Muscle of leg (tissue), 3 donors: ENCODE measurements at regions not wholly inside any gene's neighbourhood (a gene's known extent, or its start where the extent isn't known, plus 50 kb on each side); places are given as distances from the start of the nearest gene placed in this dataset.

Source experiments
- DNase-seq: peaks from one replicate; pipeline ENCODE4 v3.0.0; 2013
- H3K27ac ChIP-seq: one replicate; pipeline ENCODE4 v1.5.1; 2013; ENCODE audit warnings: mild to moderate bottlenecking, low read length, control low read depth
- H3K27me3 ChIP-seq: one replicate; pipeline ENCODE4 v1.6.1; 2013; ENCODE audit warnings: low read length; ENCODE audit not compliant: control insufficient read depth, insufficient read depth
- H3K36me3 ChIP-seq: one replicate; pipeline ENCODE4 v1.6.1; 2013; ENCODE audit warnings: low read length; ENCODE audit not compliant: control insufficient read depth, insufficient read depth
- H3K4me1 ChIP-seq: one replicate; pipeline ENCODE4 v1.6.1; 2013; ENCODE audit warnings: low read length; ENCODE audit not compliant: control insufficient read depth, insufficient read depth
- H3K4me3 ChIP-seq: one replicate; pipeline ENCODE4 v1.5.1; 2013; ENCODE audit warnings: low read length, control low read depth
- H3K9me3 ChIP-seq: replicated peaks from 2 replicates; pipeline ENCODE4 v1.6.1; 2013; ENCODE audit warnings: low read depth, low read length; ENCODE audit not compliant: control insufficient read depth
- WGBS: methylation state at CpG from one replicate; pipeline ENCODE4 v1.1.5; 2013; ENCODE audit warnings: missing lambda C conversion rate; ENCODE audit not compliant: insufficient coverage; 5-methylcytosine and 5-hydroxymethylcytosine counted together

DNA sequence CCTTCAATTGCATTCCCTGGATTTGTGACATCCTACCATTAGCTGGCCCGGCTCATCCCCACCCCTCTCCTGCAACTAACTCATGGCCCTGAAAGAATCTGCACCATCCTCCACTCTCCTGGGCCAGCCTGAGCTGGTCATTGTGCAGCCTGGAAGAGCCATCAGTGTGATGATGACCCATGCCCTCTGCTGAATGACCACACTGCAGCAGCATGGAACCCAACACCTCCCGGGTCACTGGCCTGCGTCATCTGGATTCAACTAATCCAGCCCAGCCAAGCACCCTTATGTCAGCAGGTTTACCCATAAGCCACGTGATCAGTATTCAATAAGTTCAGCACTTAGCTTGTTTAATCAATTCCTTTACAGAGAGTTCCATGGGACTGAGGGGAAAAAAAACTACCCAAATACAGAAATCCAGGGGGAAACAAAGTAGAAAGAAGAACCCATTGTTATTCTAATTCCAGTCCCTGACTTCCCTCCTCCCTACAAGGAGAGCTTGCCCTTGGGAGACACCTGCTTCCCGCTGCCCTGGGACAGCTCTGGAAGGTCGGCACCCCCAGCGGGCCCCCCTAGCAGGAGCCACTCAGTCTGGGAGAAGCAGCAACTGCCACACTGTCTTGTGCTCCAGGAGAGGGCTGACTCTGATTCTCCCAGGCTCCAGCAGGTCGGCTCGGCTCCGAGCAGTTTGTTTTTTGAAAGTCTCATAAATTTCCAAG lies 309.1 kb upstream of the TLE3 start:
- Histone ChIP-seq H3K4me3 (no peak overlapping the region), H3K27me3 (peaks cover 5% of the 10 kb centered on the region), H3K36me3 (no peaks in the 10 kb centered on the region), H3K27ac (no peak overlapping the region), H3K4me1 (peaks cover 9% of the 10 kb centered on the region), H3K9me3 (peaks cover 9% of the 10 kb centered on the region)
- peak; percentile 31 for DNase-seq
- WGBS: 46% methylated on average over 6 of the region's 10 CpGs

DNA sequence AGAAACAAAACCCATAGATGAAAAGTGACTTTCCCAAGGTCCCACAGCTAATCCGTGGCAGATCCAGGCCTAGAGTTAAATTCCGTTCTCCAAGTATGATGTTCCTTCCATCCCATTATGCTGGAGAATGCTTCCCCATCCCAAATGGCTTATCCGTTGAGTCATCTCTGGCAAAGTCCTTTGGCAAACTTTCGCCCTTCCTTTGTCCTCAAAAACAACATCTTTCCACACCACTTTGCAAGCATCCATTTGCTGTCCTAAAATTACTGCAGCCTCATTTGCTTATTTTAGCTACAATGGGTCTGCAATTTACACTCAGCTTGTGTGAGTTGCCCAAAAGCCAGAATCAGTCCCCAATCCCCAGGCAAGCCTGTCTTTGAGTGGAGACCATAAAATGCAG lies 304.0 kb upstream of the TLE3 start:
- no peak overlapping the region for H3K27ac ChIP-seq
- DNase-seq: peak; percentile 92
- WGBS: 26% methylated on average over 4 of the region's 4 CpGs

DNA sequence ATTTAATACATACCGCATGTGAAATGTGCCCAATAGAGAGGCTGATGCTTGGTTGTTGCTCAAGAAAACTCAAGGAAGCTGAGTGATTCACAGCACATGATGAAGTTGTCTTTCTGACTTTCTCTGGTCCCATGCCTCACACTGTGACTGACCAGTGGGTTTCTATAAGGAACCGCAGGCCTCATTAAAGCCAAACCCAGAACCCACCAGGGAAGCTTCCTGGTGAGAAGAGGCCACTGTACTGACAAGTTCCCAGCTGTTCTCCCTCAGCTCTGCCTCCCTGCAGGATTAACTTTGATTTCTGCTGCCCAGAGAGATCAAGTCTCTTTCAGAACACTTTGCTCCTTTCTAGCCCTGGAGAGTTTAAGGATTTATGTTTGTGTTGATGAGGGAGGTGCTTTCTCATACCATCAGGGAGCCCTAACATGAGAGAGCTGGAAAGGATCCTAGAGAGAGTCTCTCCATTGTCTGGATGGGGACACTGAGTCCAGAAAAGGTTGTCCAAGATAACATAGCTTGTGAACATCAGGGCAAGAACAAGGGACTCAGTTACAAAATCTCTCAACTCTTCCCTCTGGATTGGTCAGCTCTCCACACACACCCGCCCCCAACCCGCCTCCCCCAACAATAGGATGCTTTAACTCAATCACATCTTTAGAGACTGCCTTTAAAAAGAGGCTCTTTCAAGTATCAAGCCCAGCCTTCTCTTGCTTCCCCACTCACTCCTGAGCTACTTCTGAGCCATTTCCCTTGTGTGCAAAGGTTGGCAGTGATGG lies 303.2 kb upstream of the TLE3 start:
- WGBS: 76% methylated on average over 2 of the region's 4 CpGs
- no peak overlapping the region for H3K27ac ChIP-seq
- H3K4me1 ChIP-seq: peaks cover 2% of the 10 kb centered on the region
- no peak overlapping the region for H3K4me3 ChIP-seq
- no peaks in the 10 kb centered on the region for H3K36me3 ChIP-seq
- peaks cover 13% of the 10 kb centered on the region for H3K27me3 ChIP-seq
- peak; percentile 15 for DNase-seq
- peaks cover 3% of the 10 kb centered on the region for H3K9me3 ChIP-seq

More for the DNA sequence above, 304.0 kb upstream of the TLE3 start:
- Histone ChIP-seq H3K4me3 (no peak overlapping the region), H3K9me3 (peaks cover 3% of the 10 kb centered on the region), H3K4me1 (peaks cover 4% of the 10 kb centered on the region), H3K27me3 (peaks cover 11% of the 10 kb centered on the region), H3K36me3 (no peaks in the 10 kb centered on the region)

DNA sequence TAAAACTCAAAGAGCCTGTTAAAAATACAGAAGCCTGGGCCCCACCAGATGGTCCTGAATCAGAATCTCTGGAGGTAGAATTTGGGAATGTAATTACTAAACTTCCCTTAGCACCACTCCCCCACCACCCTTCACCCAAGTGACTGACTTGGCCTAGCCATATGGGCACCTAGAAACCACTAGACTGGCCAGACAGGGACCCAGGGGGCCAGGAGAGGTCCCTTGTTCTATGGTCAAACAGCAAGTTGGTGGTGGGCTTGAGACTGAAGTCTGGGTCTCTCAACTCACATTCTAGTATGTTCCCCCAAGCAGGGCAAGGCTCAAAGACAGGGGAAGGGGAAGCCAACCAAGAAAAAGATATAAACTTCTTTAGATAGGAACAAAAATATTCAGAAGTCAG lies 301.5 kb upstream of the TLE3 start:
- Histone ChIP-seq H3K4me1 (peaks cover 2% of the 10 kb centered on the region), H3K9me3 (no peaks in the 10 kb centered on the region), H3K27ac (no peak overlapping the region), H3K4me3 (no peak overlapping the region), H3K27me3 (peaks cover 23% of the 10 kb centered on the region), H3K36me3 (no peaks in the 10 kb centered on the region)
- no peak for DNase-seq

DNA sequence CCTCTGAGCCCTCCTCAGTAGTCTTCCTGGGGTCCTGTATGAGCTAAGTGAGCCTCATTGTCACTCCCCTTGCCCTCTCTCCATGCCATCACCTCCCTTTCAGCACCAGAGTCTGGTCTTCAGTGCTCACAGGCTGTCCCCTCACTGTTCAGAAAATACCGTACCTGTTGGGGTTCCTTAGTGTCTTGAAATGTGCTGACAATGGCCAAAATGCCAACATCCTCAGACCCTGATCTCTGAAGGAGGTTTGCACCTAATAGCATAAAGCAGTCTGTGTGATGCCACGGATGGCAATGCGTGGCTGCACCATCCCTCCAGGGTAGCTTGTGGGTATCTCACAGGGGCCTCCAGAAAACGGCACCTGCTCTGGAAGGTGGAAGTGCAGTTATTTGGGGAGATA lies 301.0 kb upstream of the TLE3 start:
- WGBS: 84% methylated on average over 2 of the region's 4 CpGs
- peaks cover 26% of the 10 kb centered on the region for H3K27me3 ChIP-seq
- H3K36me3 ChIP-seq: no peaks in the 10 kb centered on the region
- H3K9me3 ChIP-seq: no peaks in the 10 kb centered on the region
- DNase-seq: no peak
- no peak overlapping the region for H3K4me3 ChIP-seq
- peaks cover 2% of the 10 kb centered on the region for H3K4me1 ChIP-seq
- no peak overlapping the region for H3K27ac ChIP-seq

DNA sequence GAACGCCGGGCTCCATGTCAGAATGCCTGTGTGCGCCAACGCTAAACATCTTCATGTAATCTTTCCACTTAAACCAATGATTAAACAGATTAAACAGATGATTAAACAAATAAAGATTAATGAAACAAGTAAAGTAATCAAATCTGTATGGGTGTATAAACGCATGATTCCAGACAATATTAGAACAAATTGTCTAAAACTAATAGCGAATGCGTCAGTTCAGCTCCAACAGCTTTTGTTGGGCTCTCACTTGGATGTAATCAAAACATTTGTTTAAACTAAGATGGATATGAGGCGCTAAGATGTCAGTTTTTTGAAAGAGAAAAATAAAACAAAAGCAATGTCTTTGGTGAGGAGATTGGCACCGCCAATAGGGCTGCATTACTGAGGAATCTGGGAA lies 299.1 kb upstream of the TLE3 start:
- H3K4me1 ChIP-seq: peaks cover under 1% of the 10 kb centered on the region

DNA sequence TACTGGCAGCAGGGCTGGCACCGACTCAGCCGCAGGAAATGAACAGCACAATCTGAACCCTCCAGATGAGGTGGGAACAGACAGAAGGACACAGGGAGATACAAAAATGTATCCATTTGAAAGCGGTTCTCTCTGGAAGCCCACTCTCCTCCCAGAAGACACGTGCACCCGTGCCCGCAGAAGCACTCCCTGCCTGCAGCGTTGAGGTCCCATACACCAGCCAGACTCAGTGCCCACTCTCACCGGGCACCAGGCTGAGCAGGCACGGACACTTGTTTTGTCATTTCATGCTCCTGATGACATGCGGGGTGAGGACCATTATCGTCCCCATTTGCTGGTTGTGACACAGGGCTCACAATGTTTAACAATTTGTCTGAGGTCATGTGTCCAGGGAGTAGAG lies 297.4 kb upstream of the TLE3 start:
- Histone ChIP-seq H3K4me3 (no peak overlapping the region), H3K36me3 (no peaks in the 10 kb centered on the region), H3K4me1 (no peaks in the 10 kb centered on the region), H3K9me3 (no peaks in the 10 kb centered on the region), H3K27me3 (peaks cover 23% of the 10 kb centered on the region), H3K27ac (no peak overlapping the region)
- 89% methylated on average over 11 of the region's 11 CpGs for WGBS
- DNase-seq: no peak

More for the DNA sequence above, 299.1 kb upstream of the TLE3 start:
- Histone ChIP-seq H3K27me3 (peaks cover 23% of the 10 kb centered on the region), H3K9me3 (no peaks in the 10 kb centered on the region), H3K36me3 (no peaks in the 10 kb centered on the region), H3K4me3 (no peak overlapping the region), H3K27ac (no peak overlapping the region)
- no peak for DNase-seq
- WGBS: 100% methylated on average over 1 of the region's 9 CpGs

DNA sequence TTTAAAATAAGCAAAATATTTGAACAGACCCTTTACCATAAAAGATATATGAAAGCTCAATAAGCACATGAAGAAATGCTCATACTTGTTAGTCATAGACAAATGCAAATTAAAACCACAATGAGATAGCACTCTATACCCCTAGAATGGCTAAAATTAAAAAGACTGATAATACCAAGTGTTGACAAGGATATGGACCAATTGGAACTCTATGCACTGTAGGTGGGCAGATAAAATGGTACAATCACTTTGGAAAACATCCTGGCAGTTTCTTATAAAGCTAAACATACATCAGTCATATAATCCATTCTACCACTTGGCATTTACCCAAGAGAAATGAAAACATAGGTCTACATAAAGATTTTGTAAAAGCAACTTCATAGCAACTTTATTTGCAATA lies 293.0 kb upstream of the TLE3 start:
- Histone ChIP-seq H3K4me1 (peaks cover 5% of the 10 kb centered on the region), H3K27me3 (peaks cover 16% of the 10 kb centered on the region), H3K36me3 (no peaks in the 10 kb centered on the region), H3K4me3 (no peak overlapping the region), H3K27ac (no peak overlapping the region), H3K9me3 (no peaks in the 10 kb centered on the region)
- no peak for DNase-seq

DNA sequence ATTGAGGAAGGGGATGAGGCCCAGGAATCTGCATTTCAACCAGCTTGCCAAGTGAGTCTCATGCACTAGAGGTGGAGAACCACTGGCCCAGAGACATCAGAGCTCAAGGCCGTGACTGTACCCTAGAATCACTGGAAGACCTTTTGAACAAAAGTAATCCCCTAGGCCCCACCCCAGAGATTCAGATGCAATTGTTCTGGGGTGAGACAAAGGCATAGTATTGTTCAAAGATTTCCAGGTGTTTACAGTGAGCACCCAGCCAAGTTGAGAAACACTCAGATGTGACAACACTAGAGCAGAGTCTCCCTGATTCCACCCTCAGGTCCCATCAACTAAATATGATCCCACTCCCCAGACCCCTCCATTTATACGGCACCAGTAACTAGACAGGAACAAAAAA lies 290.3 kb upstream of the TLE3 start:
- no peaks in the 10 kb centered on the region for H3K27me3 ChIP-seq

DNA sequence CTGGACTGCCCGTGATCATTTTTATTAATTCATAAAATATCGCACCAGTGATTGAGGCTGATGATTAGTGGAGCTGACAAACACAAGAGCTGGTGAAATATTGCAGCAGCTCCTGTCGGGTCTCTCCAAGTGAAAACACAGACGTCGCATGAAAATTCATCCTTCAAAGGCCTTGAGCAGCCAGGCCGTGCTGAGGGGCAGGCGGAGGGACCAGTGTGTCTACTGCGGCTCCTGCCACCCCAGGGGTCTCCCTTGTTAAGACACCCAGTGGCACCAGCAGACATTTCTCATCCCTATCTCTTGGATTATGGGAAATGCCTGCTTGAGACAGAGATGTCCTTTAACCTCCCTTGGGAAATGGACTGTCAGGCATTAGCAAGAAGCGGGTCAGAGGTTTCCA lies 289.4 kb upstream of the TLE3 start:
- H3K36me3 ChIP-seq: no peaks in the 10 kb centered on the region
- peaks cover 5% of the 10 kb centered on the region for H3K4me1 ChIP-seq
- no peaks in the 10 kb centered on the region for H3K9me3 ChIP-seq
- H3K27me3 ChIP-seq: no peaks in the 10 kb centered on the region
- H3K4me3 ChIP-seq: no peak overlapping the region
- 64% methylated on average over 8 of the region's 9 CpGs for WGBS
- no peak for DNase-seq
- H3K27ac ChIP-seq: no peak overlapping the region

More for the DNA sequence above, 290.3 kb upstream of the TLE3 start:
- Histone ChIP-seq H3K9me3 (no peaks in the 10 kb centered on the region), H3K4me3 (no peak overlapping the region), H3K36me3 (no peaks in the 10 kb centered on the region), H3K4me1 (peaks cover 5% of the 10 kb centered on the region), H3K27ac (no peak overlapping the region)
- no CpG with 5 or more reads among the region's 2 CpGs for WGBS
- no peak for DNase-seq
